ENCODE measurements at regions not wholly inside any gene's neighbourhood (a gene's known extent, or its start where the extent isn't known, plus 50 kb on each side); places are given as distances from the start of the nearest gene placed in this dataset.

GRCh38 chr6:146990284-146990683 lies 213.9 kb upstream of the STXBP5 start:
- DNase-seq: no peak

DNA sequence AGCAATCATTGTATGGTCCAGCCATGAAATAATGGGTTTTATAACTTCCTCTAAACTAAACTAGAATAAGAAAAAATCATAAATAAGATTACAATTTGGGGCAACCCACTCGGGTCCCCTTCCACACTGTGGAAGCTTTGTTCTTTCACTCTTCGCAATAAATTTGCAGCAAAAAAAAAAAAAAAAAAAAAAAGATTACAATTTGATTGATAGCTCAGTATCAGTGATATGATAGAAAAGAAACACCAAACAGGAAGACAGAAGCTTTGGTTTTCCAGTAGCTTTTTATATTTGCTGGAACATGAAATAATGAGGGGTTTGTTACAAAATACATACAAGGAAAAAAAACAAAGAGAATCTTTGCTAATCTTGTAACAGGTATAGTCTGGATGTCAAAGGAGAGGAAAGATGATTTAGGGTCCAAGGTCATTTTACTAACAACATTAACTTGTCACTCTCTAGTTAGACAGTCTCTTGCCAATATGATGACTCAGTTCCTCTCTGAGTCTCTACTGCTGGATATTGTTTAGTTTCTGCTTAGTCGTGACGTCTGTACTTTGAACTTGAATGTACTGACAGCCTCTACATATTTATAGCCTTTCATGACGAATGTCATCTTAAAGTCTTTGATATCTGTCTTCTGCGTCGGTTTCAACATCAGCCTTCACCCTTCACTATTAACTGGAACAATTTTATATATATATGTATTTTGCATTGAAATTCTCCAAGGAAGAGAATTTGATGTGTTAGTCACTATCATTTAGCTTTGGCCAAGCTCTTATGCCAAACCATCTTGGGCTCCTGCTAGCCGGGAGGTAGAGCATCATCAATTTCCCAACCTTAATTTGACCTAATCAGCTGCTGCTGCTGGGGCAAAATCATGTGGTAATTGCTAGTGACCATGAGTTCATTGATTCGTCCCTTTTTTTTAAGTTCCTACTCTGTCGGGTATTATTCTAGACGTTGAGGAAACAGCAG lies 213.1 kb upstream of the STXBP5 start:
- DNase-seq: no peak

DNA sequence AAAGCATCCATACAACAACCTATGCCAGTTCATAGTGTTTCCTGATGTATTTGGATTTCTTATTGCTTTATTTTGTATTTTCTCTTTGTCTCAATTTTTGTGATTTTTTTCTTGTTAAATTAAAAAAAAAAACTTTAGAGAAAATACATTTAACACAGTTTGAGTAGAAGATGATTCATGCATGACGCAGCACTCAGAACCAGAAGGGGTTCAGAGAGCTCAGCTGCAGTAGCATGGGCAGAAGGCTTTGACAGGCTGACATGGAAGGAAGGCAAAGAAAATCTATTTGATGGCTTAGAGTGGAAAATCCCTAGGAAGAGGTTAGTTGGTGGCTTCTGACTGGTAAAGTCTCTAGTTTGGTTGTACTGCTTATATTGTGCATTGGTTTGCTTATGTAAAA lies 207.2 kb upstream of the STXBP5 start:
- no peak for DNase-seq

DNA sequence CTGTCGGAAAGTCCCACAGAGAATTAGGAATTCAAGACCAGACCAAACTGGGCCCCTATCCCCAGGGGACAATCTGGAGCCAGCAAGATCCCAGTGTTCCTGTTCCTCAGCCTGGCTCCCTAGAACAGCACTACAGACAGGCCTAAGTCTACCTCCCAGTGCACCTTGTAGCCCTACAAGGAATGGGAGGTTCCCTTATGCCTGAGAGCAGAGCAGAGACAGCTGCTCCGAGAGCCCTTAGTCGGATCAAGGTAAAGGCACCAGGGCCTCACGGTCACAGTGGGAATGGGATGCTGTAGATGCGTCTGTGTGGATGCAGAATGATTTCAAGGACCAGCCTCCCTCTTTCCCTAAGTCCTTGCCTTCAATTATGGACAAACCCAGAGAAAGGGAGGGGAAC lies 204.5 kb upstream of the STXBP5 start:
- DNase-seq: no peak

DNA sequence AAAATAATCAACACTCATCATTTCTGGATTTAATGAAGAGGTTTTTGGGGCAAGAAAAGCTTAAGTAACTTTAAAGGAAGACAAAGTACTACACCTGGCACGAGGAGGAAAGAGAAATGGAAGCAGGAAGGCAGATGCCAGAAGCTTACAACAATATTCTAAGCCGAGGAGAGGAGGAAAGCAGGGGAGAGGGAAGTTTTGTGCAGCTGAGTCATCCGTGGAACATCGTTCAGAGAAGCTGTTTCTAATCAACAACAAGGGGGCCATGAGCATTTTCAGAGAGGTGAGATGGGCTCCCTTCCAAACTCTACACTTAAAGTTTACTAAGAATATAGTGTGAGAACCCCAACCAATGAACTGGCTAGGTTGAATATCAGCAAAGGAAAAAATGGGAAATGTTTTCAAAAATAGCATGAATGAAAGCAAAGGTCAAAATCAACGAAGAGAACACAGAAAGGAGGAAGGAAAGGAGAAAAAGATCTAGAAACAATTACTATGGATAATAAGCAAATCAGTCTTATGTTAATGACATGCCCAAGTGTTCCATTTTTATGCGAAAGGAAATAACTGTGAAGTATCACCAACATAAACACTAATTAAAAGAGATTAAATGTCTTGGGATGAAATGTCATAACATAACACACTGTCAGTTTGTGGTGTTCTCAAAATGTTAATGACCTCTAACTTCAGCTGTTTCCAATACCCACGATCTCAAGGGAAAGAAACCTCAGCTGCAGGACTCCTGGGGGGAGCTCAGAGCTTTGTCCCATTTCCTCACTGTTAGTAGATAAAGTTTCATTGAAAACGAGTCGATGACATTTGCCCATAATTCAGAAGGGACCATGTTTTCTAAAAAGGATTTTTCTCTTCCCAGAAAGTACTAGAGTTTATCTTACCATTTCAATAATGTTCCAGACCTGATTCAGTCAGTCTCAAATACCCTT lies 203.4 kb upstream of the STXBP5 start:
- DNase-seq: no peak

GRCh38 chr6:147001621-147002020 lies 202.6 kb upstream of the STXBP5 start:
- DNase-seq: no peak

GRCh38 chr6:147003186-147003585 lies 201.0 kb upstream of the STXBP5 start:
- no peak for DNase-seq

DNA sequence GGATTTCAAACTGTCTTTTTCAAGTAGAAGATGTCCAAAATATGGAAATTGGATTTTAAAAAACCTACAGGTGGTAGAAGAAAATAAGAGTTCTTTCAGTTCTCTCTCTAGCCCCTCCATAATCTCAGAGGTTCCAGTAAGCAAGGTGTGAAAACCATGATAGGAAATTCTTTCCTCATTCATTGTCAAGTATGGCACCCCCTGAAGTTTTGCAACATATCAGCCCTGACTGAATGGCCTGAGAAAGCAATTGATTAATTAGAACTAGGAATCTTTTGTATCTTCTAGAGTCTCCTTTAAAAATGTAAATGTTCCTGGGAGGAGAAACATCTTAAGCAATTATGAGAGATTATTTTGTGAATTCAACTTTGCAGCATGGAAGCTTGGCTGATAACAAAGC lies 198.7 kb upstream of the STXBP5 start:
- no peak for DNase-seq

DNA sequence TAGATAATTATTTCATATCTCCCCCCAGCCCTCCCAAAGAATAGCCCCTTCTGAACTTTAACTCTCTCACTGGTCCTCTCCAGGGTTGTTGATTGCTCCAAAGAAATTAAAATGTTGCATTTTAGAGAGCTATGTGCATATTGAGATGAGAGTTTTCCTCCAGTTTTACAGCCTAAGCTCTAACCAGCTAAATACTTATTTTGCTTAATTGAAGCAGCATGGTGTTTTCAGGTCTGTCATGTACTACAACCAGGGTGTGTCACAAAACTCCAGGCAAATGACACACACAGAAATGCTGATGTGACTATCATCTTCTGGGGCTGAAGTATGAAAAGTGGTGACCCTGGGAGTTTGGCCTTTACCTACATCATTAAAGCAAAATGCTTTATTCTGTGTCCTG lies 196.8 kb upstream of the STXBP5 start:
- no peak for DNase-seq

DNA sequence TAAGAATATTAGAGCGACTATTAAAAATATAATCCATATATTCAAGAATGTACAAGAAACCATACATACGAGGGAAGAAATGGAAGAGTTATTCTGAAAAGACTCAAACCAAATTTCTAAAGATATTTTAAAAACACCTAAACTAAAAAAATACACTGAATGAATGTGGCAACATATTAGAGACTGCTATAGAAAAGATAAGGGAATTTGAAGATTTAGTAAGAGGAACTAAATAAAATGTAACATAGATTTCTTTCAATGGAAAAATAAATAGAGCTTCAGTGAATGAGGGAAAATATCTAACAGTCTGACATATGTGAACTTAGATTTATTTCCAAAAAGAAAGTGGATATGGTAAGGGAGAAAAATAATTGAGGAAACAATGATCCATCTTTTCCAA lies 194.9 kb upstream of the STXBP5 start:
- no peak for DNase-seq

- no peak for DNase-seq
Measured at GRCh38 chr6:147015674-147016073, 188.5 kb upstream of the STXBP5 start.

DNA sequence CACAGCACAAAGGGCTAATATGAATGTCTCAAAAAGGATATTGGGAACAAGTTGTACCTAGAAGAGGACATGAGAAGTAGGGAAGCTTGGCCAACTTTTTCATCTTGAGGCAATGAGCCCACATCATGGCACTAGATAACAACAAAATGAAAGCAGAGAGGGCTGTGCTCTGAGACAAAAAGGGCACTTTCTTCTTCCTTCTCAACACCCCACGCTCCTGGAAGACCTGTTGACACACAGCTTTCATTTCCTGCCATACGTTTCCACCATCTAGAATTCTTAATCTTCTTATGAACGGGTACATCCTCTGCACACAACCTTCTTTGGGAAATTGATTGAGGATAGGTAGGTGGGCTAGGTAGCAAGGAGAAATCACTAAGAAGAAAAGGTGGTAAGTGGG lies 187.8 kb upstream of the STXBP5 start:
- DNase-seq: no peak

DNA sequence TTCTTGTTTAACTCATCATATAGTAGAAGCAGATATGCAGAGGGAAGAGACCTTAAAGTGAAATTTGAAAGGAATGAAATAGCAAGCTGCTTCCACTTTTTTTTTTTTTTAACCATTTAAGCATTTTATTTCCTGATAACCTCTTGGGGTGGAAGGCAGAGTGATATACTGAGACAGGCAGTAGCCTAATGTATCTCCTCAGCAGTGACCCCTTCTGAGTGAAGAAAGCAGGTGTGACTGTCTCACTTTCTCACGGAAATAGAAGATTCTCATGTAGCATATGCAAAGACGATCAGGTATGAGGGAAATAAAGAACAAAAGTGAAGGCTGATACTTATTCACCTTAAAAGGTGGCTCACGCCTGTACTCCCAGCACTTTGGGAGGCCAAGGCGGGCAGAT lies 187.1 kb upstream of the STXBP5 start:
- DNase-seq: no peak

DNA sequence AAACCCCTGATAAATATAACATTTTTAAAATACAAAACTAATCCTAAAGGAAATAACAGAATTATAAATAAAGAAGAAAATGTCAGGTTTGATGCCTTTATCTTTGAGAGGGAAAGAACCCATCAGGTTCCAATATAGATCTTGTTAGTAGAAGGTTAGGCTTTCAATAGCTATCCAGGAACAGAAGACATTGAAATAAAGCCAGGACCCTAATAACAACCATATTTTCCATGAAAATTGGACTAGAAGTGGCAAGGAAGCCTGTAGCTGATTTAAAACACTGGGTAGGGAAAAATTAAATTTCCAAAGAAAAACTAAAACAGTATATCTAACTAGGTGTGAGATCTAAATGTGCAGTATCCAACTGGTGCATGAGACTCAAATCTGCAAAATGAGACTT lies 185.2 kb upstream of the STXBP5 start:
- no peak for DNase-seq

DNA sequence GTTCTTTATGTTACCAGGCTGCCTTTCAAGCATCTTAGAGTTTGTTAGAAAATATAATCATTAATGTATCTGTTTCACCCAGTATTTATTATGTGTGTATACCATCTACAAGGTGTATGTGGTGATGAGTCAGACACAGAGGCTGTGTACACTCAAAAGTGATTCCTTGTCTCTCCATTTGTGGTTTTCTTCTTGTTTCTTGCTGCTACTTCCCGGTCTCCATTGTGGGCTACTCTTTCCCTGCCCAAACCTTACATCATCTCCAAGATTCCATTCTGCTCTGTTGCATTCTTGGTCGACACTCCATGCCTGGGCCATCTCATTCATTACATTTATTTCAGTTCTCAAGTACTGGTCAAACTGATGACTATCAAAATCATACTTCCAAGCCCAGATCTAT lies 182.2 kb upstream of the STXBP5 start:
- DNase-seq: no peak

- no peak for DNase-seq
Measured at GRCh38 chr6:147023148-147023547, 181.1 kb upstream of the STXBP5 start.

- DNase-seq: no peak
Measured at GRCh38 chr6:147023581-147023980, 180.6 kb upstream of the STXBP5 start.

DNA sequence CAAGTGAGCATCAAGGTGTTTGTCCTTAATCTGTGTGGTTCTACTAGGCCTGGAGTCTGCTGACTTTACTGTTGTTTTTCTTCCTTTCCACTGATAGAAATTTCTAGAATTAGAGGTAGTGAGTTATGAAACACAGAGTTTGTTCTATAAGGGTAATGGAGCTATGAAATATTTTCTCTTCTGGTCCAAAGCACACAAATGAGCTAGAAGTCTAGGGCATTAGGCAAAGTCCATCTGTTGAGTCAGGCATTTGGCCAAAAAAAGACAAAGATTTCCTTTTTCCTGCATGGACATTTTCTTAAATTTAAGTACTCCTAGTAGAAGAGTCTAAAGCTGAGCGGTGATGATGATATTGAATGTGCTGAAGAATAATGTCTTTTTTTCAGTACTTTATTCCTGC lies 174.3 kb upstream of the STXBP5 start:
- DNase-seq: no peak

GRCh38 chr6:147033267-147033666 lies 170.9 kb upstream of the STXBP5 start:
- DNase-seq: no peak

DNA sequence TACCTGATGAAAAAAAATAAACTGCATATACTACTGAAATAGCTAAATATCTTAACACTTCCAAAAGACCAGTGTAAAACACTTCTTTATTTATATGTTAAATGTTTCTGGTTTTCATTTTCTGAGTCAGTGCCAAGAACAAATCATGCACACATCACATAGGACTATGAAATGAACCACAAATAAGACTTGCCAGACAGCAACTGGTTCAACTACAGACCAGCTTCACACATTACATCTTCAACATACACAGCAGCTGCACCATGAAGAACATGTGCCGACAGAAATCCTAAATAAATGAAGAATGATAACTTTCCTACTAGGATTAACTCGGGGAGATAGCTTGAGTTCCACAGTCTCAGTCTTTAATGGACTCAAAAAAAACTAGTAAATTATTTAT lies 168.3 kb upstream of the STXBP5 start:
- no peak for DNase-seq

DNA sequence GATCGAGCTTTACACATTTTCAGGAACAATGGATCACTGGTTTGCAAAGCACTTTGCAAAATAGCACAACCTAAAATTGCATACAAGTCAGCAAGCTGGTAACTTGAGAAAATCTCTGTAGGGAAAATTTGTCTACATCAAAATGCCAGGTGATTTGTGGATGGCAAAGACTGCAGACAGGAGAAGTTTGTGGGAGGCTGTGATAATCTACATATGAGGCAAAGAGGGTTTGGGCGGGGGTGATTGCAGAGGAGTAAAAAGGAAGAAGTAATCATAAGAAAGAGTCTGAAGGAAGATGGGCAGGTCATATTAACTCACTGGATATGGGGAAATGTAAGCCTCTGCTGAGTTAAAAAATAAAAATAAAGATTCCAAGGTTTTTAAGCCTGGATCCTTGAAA lies 166.3 kb upstream of the STXBP5 start:
- DNase-seq: no peak

GRCh38 chr6:147040121-147040910 lies 163.9 kb upstream of the STXBP5 start:
- DNase-seq: no peak

GRCh38 chr6:147042679-147043078 lies 161.5 kb upstream of the STXBP5 start:
- DNase-seq: no peak

Data from GOT3 (cell line).